ENCODE measurements at regions not wholly inside any gene's neighbourhood (a gene's known extent, or its start where the extent isn't known, plus 50 kb on each side); places are given as distances from the start of the nearest gene placed in this dataset.

- no peaks in the 10 kb centered on the region for H3K36me3 Mint-ChIP-seq
- Histone ChIP-seq H4K20me1 (ENCODE audit: insufficient read depth, low read length) (no peaks in the 10 kb centered on the region), H3K79me2 (ENCODE audit: insufficient read depth, low read length) (no peaks in the 10 kb centered on the region), H3K27me3 (ENCODE audit: control insufficient read depth in 2 of 2, insufficient read depth in 2 of 2, low read length in 2 of 2) (no peaks in the 10 kb centered on the region), H3K36me3 (replicated peaks in 1 of 2; ENCODE audit: control insufficient read depth in 1 of 2, insufficient read depth in 2 of 2, low read length in 2 of 2) (no peaks in the 10 kb centered on the region), H3K9me3 (replicated peaks in 1 of 2; ENCODE audit: control insufficient read depth in 1 of 2, insufficient read depth in 1 of 2, low read length in 2 of 2) (no peaks in the 10 kb centered on the region), H3K4me3 (replicated peaks in 1 of 3; ENCODE audit: low read depth in 2 of 3, low read length in 3 of 3) (no peak overlapping the region), H3K27ac (ENCODE audit: low read depth in 1 of 2, low read length in 2 of 2) (peak overlapping the region in 1 of 2 donors; percentile 23), H3K4me2 (replicated peaks; ENCODE audit: extremely low read depth, low read length, poor library complexity, severe bottlenecking) (no peak overlapping the region), H2AFZ (ENCODE audit: insufficient read depth, low read depth, low read length, poor library complexity, severe bottlenecking) (no peak overlapping the region), H3K4me1 (ENCODE audit: control insufficient read depth in 1 of 2, insufficient read depth in 2 of 2, low read length in 2 of 2) (peaks cover 16% of the 10 kb centered on the region in 2 donors), H3K9ac (ENCODE audit: insufficient read depth, low read length, poor library complexity, severe bottlenecking) (no peak overlapping the region)
- WGBS (ENCODE audit: insufficient coverage) = 100% methylated on average over 1 of the region's 4 CpGs
- no peak for DNase-seq
- no peak overlapping the region for H3K4me3 Mint-ChIP-seq
- peak overlapping the region in 5 of 7 donors; percentile 2 to 70 (median 59) for H3K27ac Mint-ChIP-seq
- no peaks in the 10 kb centered on the region for H3K9me3 Mint-ChIP-seq
- H3K4me1 Mint-ChIP-seq = peaks cover 25% of the 10 kb centered on the region
- H3K27me3 Mint-ChIP-seq (ENCODE audit: low read depth in 3 of 3) = no peaks in the 10 kb centered on the region
- intact Hi-C loops (cut with micrococcal nuclease) = no loop called here
- no peak for TF ChIP-seq CTCF (IDR thresholded peaks at IDR 0.05)
These were observed 113.7 kb upstream of the KLF4 start for GRCh38 chr9:107603281-107603680.

- Histone ChIP-seq H3K9me3 (replicated peaks in 1 of 2; ENCODE audit: control insufficient read depth in 1 of 2, insufficient read depth in 1 of 2, low read length in 2 of 2) (no peaks in the 10 kb centered on the region), H4K20me1 (ENCODE audit: insufficient read depth, low read length) (no peaks in the 10 kb centered on the region), H3K4me2 (replicated peaks; ENCODE audit: extremely low read depth, low read length, poor library complexity, severe bottlenecking) (no peak overlapping the region), H3K4me3 (replicated peaks in 1 of 3; ENCODE audit: low read depth in 2 of 3, low read length in 3 of 3) (no peak overlapping the region), H3K36me3 (replicated peaks in 1 of 2; ENCODE audit: control insufficient read depth in 1 of 2, insufficient read depth in 2 of 2, low read length in 2 of 2) (no peaks in the 10 kb centered on the region), H3K79me2 (ENCODE audit: insufficient read depth, low read length) (no peaks in the 10 kb centered on the region), H2AFZ (ENCODE audit: insufficient read depth, low read depth, low read length, poor library complexity, severe bottlenecking) (no peak overlapping the region), H3K9ac (ENCODE audit: insufficient read depth, low read length, poor library complexity, severe bottlenecking) (no peak overlapping the region), H3K27ac (ENCODE audit: low read depth in 1 of 2, low read length in 2 of 2) (no peak overlapping the region), H3K27me3 (ENCODE audit: control insufficient read depth in 2 of 2, insufficient read depth in 2 of 2, low read length in 2 of 2) (no peaks in the 10 kb centered on the region), H3K4me1 (ENCODE audit: control insufficient read depth in 1 of 2, insufficient read depth in 2 of 2, low read length in 2 of 2) (peaks cover 18 to 20% of the 10 kb centered on the region in 2 donors)
- intact Hi-C loops (cut with micrococcal nuclease) = no loop called here
- peaks cover 24% of the 10 kb centered on the region for H3K4me1 Mint-ChIP-seq
- DNase-seq = no peak
- no peaks in the 10 kb centered on the region for H3K36me3 Mint-ChIP-seq
- 100% methylated on average over 1 of the region's 3 CpGs for WGBS (ENCODE audit: insufficient coverage)
- H3K27me3 Mint-ChIP-seq (ENCODE audit: low read depth in 3 of 3) = no peaks in the 10 kb centered on the region
- H3K9me3 Mint-ChIP-seq = no peaks in the 10 kb centered on the region
- TF ChIP-seq CTCF (IDR thresholded peaks at IDR 0.05) = no peak
- H3K27ac Mint-ChIP-seq = peak overlapping the region in 1 of 7 donors; percentile 50
- H3K4me3 Mint-ChIP-seq = no peak overlapping the region
These were observed 110.5 kb upstream of the KLF4 start for GRCh38 chr9:107600060-107600573.

Data from CD14-positive monocyte (primary cell).